ENCODE measurements at regions not wholly inside any gene's neighbourhood (a gene's known extent, or its start where the extent isn't known, plus 50 kb on each side); places are given as distances from the start of the nearest gene placed in this dataset.

DNA sequence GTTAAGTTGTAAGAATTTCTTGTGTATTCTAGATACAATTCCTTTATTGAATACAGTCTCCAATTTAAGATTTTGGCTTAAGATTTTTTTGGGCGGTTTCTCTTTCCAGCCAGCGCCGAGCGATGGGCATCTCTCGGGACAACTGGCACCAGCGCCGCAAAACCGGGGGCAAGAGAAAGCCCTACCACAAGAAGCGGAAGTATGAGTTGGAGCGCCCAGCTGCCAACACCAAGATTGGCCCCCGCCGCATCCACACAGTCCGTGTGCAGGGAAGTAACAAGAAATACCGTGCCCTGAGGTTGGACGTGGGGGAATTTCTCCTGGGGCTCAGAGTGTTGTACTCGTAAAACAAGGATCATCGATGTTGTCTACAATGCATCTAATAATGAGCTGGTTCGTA lies 278.7 kb upstream of the TARS1 start:
- Histone ChIP-seq H3K27ac (no peak overlapping the region), H3K27me3 (no peaks in the 10 kb centered on the region), H3K9ac (ENCODE audit: low read depth in 2 of 2, low read length in 2 of 2) (no peak overlapping the region), H3K4me3 (no peak overlapping the region), H3K9me3 (no peaks in the 10 kb centered on the region), H3K36me3 (no peaks in the 10 kb centered on the region), H3K4me1 (no peaks in the 10 kb centered on the region)
- intact Hi-C loops (cut with DNase I), result no loop called here
- TF ChIP-seq, protein P1, sequence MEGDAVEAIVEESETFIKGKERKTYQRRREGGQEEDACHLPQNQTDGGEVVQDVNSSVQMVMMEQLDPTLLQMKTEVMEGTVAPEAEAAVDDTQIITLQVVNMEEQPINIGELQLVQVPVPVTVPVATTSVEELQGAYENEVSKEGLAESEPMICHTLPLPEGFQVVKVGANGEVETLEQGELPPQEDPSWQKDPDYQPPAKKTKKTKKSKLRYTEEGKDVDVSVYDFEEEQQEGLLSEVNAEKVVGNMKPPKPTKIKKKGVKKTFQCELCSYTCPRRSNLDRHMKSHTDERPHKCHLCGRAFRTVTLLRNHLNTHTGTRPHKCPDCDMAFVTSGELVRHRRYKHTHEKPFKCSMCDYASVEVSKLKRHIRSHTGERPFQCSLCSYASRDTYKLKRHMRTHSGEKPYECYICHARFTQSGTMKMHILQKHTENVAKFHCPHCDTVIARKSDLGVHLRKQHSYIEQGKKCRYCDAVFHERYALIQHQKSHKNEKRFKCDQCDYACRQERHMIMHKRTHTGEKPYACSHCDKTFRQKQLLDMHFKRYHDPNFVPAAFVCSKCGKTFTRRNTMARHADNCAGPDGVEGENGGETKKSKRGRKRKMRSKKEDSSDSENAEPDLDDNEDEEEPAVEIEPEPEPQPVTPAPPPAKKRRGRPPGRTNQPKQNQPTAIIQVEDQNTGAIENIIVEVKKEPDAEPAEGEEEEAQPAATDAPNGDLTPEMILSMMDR (IDR thresholded peaks at IDR 0.05), result no peak
- no peak for DNase-seq

DNA sequence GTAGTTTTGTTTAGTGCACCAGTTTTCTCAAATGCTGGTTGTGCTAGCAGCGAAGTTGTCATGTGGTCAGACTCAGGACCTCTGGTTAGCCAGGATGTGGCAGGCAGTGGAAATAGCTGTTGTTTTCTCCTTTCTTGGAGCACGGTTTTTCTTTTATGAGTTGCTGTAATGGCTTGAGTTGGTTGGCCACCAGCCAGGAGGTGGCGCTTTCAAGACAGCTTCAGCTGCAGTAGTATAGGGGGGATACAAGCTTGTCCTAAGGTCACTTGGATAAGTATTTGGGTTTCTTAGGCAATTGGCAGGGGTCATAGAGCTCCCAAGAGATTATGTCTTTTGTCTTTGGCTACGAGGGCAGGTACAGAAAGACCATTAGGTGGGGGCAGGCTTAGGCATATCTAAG lies 274.2 kb upstream of the TARS1 start:
- no peaks in the 10 kb centered on the region for H3K36me3 ChIP-seq
- no peak overlapping the region for H3K4me3 ChIP-seq
- no peaks in the 10 kb centered on the region for H3K27me3 ChIP-seq
- no peak for DNase-seq
- H3K9ac ChIP-seq (ENCODE audit: low read depth in 2 of 2, low read length in 2 of 2), result no peak overlapping the region
- TF ChIP-seq, protein P1 (IDR thresholded peaks at IDR 0.05), result no peak
- no peaks in the 10 kb centered on the region for H3K9me3 ChIP-seq
- H3K27ac ChIP-seq, result no peak overlapping the region
- H3K4me1 ChIP-seq, result no peaks in the 10 kb centered on the region
- intact Hi-C loops (cut with DNase I), result no loop called here

DNA sequence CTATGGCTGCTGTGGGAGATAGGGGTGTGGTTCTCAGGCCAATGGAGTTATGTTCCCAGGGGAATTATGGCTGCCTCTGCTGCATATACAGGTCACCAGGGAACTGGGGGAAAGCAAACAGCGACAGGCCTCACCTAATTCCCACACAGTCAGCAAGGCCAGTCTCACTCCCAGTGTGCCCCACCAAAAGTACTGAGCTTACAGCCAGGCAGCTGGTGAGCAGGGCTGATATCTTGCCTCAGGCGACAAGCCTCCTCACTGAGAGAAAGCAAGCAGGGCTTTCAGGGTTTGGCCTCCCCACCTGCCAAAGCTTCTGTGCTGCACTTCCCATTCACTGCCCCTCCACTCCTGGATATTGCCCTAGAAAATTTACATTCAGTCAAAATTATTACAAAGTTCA lies 273.8 kb upstream of the TARS1 start:
- TF ChIP-seq, protein P1 (IDR thresholded peaks at IDR 0.05), result no peak
- H3K9me3 ChIP-seq, result no peaks in the 10 kb centered on the region
- intact Hi-C loops (cut with DNase I), result no loop called here
- H3K27me3 ChIP-seq, result no peaks in the 10 kb centered on the region
- no peak overlapping the region for H3K4me3 ChIP-seq
- H3K4me1 ChIP-seq, result no peaks in the 10 kb centered on the region
- no peak for DNase-seq
- H3K9ac ChIP-seq (ENCODE audit: low read depth in 2 of 2, low read length in 2 of 2), result no peak overlapping the region
- H3K36me3 ChIP-seq, result no peaks in the 10 kb centered on the region
- H3K27ac ChIP-seq, result no peak overlapping the region

DNA sequence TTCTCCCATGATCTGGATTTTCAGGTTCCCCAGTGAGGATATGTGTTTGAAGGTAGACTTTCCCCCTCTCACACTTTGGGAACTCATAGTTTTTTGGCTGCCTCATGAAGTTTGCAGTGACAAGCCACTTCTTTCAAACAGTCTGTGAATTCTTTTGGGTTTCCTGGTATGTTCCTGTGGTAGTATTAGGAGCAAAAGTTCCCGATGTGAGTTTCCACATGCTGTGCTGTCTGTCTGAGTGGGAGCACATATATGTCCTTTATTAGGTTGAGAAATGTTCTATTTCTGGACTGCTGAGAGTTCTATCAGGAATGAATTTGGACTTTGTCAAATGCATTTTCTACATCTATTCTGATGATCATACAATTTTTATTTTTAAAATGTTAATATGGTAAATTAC lies 273.2 kb upstream of the TARS1 start:
- H3K4me3 ChIP-seq, result no peak overlapping the region
- no peak overlapping the region for H3K9ac ChIP-seq (ENCODE audit: low read depth in 2 of 2, low read length in 2 of 2)
- no peak overlapping the region for H3K27ac ChIP-seq
- H3K36me3 ChIP-seq, result no peaks in the 10 kb centered on the region
- H3K4me1 ChIP-seq, result no peaks in the 10 kb centered on the region
- intact Hi-C loops (cut with DNase I), result no loop called here
- TF ChIP-seq, protein P1 (IDR thresholded peaks at IDR 0.05), result no peak
- DNase-seq, result no peak
- H3K27me3 ChIP-seq, result no peaks in the 10 kb centered on the region
- no peaks in the 10 kb centered on the region for H3K9me3 ChIP-seq

DNA sequence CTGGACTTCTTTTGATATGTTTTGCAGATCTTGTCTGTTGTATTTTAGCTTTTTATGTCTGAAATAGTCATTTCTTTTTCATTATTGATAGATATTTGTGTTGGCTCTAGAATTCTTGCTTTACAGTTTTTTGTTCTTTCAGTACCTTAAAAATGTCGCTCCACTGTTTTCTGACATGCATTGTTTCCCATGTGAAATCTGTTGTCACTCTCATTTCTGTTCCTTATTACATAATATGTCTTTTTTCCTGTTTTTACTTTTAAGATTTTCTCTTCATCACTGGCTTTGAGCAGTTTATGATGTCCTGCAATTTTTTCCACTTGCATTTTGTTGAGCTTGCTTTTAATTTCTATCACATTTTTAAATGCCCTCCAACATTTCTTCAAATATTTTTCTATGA lies 270.4 kb upstream of the TARS1 start:
- DNase-seq, result no peak
- intact Hi-C loops (cut with DNase I), result no loop called here
- Histone ChIP-seq H3K4me3 (no peak overlapping the region), H3K36me3 (no peaks in the 10 kb centered on the region), H3K27me3 (no peaks in the 10 kb centered on the region), H3K9me3 (no peaks in the 10 kb centered on the region), H3K27ac (no peak overlapping the region), H3K4me1 (no peaks in the 10 kb centered on the region), H3K9ac (ENCODE audit: low read depth in 2 of 2, low read length in 2 of 2) (no peak overlapping the region)
- TF ChIP-seq, protein P1 (IDR thresholded peaks at IDR 0.05), result no peak

DNA sequence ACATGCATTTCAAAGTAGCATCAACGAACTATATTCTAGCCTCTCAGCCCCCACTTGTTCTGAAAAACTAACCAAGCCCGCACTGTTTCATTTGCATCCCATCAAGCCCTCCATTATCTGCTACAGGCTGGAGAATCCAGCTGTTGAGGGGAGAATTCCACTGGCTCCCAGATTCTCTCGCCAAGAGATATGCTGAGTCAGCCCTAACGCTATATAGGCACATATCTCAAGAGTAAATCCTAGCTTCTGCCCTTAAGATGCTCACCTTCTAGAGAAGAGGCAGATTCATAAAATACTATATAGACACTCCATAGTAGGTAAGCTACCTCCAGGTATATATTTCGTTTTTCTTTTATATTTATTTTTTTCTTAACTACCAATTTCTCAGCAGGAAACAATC lies 266.4 kb upstream of the TARS1 start:
- Histone ChIP-seq H3K4me1 (no peaks in the 10 kb centered on the region), H3K9me3 (no peaks in the 10 kb centered on the region), H3K9ac (ENCODE audit: low read depth in 2 of 2, low read length in 2 of 2) (no peak overlapping the region), H3K27ac (no peak overlapping the region), H3K27me3 (no peaks in the 10 kb centered on the region), H3K4me3 (no peak overlapping the region), H3K36me3 (no peaks in the 10 kb centered on the region)
- intact Hi-C loops (cut with DNase I), result no loop called here
- TF ChIP-seq, protein P1 (IDR thresholded peaks at IDR 0.05), result no peak
- DNase-seq, result no peak

All from colonic mucosa (tissue), 4 donors.